NK-92 (cell line): ENCODE measurements at regions not wholly inside any gene's neighbourhood (a gene's known extent, or its start where the extent isn't known, plus 50 kb on each side); places are given as distances from the start of the nearest gene placed in this dataset.
"Not testable (repeated sequence)": the region's sequence is repeated elsewhere in the genome, so short reads cannot be mapped to it uniquely, and the experiment has no call there.

Experiments
- DNase-seq: peaks from one replicate; lab custom pipeline; 2025; ENCODE audit not compliant: unreplicated experiment; lab: John Stamatoyannopoulos, UW

DNA sequence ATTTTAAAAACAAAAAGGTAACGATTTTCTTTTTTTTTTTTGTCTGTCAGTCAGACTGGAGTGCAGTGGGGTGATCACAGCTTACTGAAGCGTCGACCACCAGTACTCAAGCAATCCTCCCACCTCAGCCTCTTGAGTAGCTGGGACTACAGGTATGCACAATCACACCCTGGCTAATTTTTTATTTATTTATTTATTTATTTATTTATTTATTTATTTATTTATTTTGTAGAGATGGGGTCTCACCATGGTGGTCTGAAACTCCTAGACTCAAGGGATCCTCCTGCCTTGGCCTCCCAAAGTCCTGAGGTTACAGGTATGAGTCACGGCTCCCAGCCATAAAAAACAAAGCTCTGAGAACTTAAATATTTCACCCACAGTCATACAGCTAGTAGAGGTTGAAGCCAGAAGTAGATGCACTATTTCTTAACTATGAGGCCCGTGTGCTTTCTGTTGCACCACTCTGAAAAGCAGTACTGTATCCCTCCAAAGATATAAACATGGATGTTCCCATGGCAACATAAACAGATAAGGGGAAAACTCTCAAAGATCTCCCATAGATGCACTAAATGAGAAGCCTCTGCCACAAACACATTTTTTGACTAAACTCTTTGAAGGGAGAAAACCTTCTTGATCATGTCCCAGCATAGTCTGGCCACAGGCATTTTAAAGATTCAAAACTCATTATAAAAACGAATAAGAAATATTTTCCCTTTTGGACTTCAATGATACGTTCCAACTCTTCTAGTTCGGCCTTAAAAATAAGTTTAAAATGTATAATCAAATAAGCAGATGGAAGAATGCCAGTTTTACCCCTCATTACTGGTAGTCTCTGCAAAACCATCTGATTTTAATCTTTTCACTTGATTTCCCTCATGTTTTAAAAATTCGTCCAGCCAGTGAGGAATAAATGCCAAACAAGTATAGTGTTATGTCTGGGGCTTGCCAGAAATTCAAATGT is 162.3 kb upstream of the ARHGEF26 start:
- DNase-seq: no peak

DNA sequence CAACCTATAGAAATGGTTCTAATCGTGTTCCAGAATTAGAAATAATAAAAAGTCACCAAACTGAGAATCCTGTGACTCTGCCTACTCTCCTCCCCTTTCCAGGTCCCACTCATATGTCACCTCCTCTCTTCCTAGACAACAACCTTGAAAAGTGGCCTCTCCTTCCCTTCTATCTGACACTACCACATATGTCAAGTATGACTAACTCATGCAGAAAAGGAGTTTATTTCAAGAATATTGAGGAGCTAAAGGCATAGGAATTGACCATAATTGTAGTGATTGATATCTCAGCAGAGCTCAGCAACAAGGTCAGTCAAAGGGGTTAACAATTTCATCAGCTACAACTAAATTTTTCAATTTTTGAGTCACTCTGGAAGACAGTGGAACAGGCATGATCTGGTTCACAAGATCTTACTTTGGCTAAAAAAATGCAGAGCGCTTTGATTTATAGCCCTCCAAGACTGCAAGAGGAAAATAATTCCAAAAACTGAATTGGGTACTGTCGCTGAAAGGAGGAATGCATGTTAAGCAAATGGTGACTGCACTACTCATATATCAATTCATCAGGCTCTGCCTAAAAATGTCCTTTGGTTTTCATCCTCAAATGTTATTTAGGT is 160.6 kb upstream of the ARHGEF26 start:
- no peak for DNase-seq

- no peak for DNase-seq
Observed at GRCh38 chr3:153961494-153961893, 159.7 kb upstream of the ARHGEF26 start.

- no peak for DNase-seq
Observed at GRCh38 chr3:153963012-153963411, 158.2 kb upstream of the ARHGEF26 start.

- no peak for DNase-seq
Observed at GRCh38 chr3:153967260-153967659, 153.9 kb upstream of the ARHGEF26 start.

GRCh38 chr3:153970047-153970446 is 151.1 kb upstream of the ARHGEF26 start:
- no peak for DNase-seq

DNA sequence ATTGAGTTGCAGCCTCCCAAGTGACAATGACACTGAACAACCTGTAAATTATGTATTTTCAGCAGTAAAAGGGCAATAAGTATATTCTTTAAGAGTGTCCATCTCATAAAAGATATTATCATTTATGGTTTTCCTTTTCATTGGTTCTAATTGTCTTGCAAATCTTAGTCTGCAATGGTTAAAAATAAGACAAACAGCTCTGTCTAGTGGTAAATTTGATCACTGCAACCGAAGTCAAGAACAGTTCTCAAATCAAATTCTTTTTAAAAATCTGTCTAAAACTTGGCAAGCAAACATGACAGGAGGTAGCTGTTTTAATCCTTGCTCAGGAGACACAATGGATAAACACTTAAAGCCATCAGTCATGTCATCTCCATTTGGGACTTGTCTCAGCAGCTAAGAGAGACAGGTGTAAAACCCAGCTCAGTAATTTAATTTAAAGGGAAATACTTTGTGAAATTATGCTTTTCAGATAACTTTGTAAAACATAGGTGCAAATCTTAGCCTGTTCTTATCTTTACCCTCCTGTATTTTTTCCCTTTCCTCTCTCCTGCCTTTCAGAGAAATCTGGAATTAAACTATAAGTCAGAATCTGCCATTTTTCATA is 150.3 kb upstream of the ARHGEF26 start:
- no peak for DNase-seq

GRCh38 chr3:153972862-153973261 is 148.3 kb upstream of the ARHGEF26 start:
- no peak for DNase-seq

- no peak for DNase-seq
Observed at GRCh38 chr3:153973722-153974265, 147.4 kb upstream of the ARHGEF26 start.

DNA sequence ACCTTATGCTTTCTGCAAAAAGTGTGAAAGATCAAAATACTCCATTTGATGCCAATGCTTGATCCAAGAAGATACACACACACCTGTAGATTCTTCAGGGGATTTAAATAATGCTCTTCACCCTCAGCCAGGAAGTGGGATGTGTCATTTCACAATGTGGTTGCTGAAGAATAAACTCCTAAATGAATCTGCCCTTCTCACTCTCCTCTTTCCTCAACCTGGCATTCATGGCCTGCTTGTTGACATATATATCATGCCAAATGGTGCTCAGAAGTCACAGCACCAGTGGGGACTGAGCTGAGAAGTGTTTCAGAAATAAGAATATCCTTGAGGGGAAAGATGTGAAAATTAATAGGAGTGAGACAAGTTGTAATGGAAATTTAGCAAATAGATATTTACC is 146.6 kb upstream of the ARHGEF26 start:
- no peak for DNase-seq

GRCh38 chr3:153976891-153977554 is 144.2 kb upstream of the ARHGEF26 start:
- DNase-seq: no peak

DNA sequence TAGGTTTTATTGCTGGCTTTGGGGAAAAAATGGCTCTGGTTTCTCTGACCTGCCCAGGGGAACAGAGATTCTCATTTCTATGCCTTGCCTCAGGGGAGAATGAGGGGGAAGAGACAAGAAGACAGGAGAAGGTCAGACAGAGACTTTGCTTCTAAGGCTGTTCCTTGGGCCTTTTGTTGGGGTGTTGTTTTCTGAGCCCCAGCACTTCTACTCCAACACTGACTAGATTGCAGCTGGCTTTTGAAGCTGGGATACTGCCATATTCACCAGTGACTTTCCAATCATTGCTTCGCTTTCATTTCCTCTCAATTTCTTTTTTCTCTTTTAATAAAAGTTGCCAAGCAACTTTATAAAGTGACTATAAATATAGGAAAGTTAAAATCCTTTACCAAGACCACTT is 143.2 kb upstream of the ARHGEF26 start:
- DNase-seq: no peak

DNA sequence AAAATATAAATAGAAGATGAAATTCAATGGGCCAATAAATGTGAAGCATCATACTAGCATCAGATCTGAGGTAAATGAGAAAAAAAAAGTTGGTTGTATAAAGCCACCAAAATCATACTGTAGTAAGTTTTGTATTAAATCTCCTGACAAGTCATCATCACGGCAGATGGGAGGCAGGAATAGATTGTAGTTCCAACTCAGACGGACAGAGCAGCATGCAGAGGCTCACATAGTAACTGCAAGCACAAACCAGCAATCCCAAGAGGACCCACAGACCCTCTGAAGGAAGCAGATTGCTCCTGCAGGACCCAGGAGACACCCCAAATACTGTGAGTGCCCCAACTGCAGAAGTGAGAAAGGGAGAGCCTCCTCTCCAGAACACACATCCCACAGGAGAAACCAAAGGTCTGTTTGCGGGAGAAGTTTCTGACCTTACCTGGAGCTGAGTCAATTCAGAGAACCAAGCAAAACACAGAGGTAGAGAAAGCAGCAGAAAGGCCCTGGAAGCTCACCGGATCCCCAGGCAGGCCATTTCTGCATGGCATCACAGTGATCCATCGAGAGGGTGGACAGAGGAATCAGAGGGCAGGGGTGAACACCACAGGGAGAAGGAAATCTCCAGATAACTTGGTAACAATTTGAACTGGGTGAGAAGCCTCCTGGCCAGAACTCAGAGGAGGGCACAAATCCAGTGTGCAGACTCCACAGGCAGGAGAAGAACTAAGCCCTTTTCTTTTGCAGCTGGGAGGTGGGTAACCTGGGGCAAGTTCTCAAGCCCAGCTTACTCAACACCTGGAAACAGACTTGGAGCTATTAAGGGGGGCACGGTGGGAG is 141.6 kb upstream of the ARHGEF26 start:
- DNase-seq: no peak

DNA sequence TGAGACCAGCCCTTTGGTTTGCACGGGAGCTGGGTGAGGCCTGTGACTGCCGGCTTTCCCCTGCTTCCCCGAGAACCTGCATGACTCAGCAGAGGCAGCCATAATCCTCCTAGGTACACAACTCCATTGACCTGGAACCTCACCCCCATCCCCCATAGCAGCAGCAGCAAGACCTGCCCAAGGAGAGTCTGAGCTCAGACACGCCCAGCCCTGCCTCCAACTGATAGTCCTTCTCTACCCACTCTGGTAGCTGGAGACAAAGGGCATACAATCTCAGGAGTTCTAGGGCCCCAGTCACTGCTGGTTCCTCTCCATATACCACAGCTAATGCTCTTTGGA is 141.0 kb upstream of the ARHGEF26 start:
- no peak for DNase-seq

- DNase-seq: not testable (repeated sequence)
Observed at GRCh38 chr3:153997364-153997763, 123.8 kb upstream of the ARHGEF26 start.

DNA sequence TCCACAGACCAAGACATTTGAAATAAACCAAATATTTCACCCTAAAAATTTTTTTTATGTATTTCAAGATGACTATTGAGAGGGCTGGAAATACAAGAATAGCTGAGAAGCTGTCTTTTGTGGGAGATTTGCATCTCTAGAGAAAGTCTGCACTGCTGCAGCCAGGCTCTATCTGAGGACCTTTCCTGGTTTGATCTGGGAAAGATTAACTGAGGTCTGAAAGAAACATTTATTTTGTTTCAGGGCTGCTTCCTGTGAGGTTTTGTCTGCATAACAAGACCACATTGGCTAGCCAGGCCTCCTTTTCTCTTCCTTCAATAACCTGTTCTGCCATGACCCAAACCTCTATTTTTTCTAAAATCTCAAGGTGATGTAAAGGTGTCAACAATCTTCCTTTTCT is 117.5 kb upstream of the ARHGEF26 start:
- DNase-seq: no peak

DNA sequence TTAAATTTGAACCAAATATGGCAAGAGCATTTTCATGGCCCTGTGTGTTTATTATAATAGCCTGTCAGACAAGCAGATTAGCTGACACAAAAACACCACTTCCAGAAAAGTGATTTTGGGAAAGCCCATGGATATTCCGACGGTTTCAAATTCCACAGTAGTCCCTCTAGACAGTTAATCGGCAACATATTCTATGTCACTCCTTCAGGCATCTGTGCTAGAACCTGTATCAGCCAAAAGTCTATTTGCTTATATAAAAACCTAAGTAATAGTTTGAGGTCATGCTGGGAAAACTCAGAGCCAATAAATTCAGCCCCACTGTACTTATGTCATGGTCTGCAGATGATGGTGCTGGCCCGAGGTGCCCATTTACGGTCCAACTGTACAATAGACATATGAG is 110.2 kb upstream of the ARHGEF26 start:
- no peak for DNase-seq

DNA sequence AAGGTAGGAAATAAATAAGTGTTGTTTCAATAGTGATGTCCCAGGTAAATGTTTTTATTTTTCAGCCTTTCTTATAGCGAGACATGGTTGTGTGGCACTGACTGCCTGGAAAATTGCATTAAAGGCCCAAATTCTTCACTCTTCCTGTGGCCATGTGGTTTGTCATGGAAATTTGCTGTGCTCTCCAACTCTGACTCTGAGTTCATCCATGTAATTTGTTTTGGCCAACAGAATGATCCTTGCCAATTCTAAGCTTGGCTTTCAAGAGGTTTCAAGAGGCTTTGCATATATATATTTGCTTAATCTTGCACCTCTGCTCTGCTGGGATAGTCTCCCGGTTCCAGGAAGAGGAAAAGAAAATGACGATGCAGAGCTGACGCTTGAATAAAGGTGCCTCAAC is 107.5 kb upstream of the ARHGEF26 start:
- DNase-seq: no peak

DNA sequence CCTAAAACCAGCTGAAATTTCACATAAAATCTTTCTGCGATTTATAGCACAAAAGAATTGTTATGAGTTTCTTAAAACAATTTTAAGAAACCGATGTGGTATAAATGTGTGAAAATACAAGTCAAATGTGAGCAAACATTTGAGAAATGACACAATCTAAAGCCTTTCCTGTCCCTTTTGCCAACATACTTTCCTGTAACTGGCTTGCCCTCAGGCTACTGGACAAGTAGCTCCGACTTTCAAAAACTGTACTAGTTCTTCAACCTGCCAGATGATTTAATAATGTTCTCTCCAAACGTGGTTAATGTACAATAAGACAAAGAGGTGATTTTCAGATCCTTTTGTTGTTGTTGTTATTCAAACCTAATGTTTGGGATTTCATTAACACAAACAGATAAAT is 105.9 kb upstream of the ARHGEF26 start:
- no peak for DNase-seq

DNA sequence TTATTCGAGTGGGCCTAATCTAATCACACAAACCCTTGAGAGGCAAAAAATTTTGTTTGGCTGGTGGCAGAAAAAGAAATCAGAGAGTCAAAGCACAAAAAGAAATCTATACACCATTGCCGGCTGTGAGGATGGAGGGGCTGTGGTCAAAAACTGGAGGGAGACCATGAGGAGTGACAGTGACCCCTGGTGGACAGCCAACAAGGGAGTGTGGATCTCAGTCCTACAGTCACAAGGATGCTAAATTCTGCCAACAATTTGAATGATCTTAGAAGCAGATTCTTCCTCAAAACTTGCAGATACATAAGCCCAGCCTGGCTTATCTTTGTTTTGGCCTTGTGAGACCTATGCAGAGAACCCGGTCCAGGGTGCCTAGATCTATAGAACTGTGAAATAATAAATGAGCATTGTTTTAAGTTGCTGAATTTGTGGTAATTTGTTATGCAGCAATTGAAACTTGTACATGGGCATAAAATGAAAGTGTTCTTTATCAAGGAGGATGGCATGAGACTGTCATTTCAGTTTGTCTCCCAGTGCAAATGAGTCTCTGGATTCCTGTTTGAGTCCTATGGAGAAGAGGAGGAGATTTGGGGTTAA is 103.0 kb upstream of the ARHGEF26 start:
- no peak for DNase-seq
